ENCODE measurements at regions not wholly inside any gene's neighbourhood (a gene's known extent, or its start where the extent isn't known, plus 50 kb on each side); places are given as distances from the start of the nearest gene placed in this dataset.

DNA sequence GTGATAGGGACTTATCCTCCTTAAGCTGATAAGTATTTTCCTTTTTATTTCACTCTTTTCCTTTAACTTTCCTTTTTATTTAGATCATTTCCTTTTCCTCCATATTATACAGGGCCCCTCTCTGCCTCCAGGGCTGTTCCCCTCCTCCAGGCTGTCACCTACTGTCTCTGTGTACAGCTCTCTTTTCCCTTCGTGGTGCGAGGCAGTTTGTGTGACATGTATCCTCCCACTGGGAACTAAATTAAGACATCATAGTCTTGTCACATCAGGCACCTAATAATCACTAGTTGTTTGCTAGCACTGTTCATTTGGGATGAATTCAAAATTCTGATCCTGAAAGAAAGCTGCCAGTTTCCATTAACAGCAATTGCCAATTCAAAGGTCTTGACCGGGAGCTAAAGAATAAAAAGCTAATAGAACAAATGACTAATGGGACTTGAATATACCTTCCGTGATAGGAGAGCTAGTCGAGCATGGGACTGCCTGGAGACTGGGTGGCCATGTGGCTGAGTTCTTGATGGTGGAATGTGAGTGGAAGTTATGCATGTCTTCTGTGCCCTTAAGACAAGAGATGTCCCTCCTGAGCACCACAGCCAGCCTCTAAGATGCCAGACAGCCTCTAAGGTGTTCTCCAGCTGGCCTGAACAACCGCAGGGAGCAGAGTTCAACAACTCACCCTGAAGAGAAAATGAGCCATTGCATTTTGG is 77.7 kb upstream of the LRRC55 start:
- Histone ChIP-seq H3K4me1 (replicated peaks in 1 of 4; ENCODE audit: control insufficient read depth in 3 of 4, insufficient read depth in 4 of 4, low read length in 3 of 4) (no peaks in the 10 kb centered on the region), H3K79me1 (ENCODE audit: low read depth, low read length) (no peaks in the 10 kb centered on the region), H3K27me3 (replicated peaks in 1 of 4; ENCODE audit: control insufficient read depth in 3 of 4, extremely low read depth in 1 of 4, insufficient read depth in 3 of 4, low read length in 3 of 4) (no peaks in the 10 kb centered on the region; a peak in 1 of 7 replicates), H3K23me2 (ENCODE audit: low read depth, low read length) (no peaks in the 10 kb centered on the region), H3K23ac (ENCODE audit: insufficient read length) (no peak overlapping the region), H3K79me2 (ENCODE audit: control insufficient read depth in 1 of 2, insufficient read depth in 2 of 2, low read length in 2 of 2) (no peaks in the 10 kb centered on the region), H3K9ac (replicated peaks in 1 of 4; ENCODE audit: extremely low read depth in 1 of 4, low read depth in 3 of 4, low read length in 3 of 4) (no peak overlapping the region), H4K5ac (ENCODE audit: insufficient read length, low read depth, low read length) (no peak overlapping the region), H4K8ac (ENCODE audit: extremely low read depth, insufficient read depth, low read length) (no peak overlapping the region), H2BK12ac (ENCODE audit: low read depth, low read length) (no peak overlapping the region), H3K9me3 (ENCODE audit: insufficient read depth in 2 of 2, low read depth in 1 of 2, low read length in 1 of 2) (no peaks in the 10 kb centered on the region), H2BK120ac (replicated peaks; ENCODE audit: low read depth, low read length) (no peak overlapping the region), H2BK15ac (ENCODE audit: low read length) (no peak overlapping the region), H3K4me3 (ENCODE audit: extremely low read depth in 1 of 4, insufficient read depth in 2 of 4, low read depth in 3 of 4, low read length in 4 of 4) (no peak overlapping the region), H3K56ac (replicated peaks; ENCODE audit: insufficient read length, low read depth, low read length) (no peak overlapping the region), H4K91ac (replicated peaks; ENCODE audit: insufficient read length, low read length) (no peak overlapping the region), H2AFZ (ENCODE audit: low read length) (no peak overlapping the region), H4K20me1 (replicated peaks in 1 of 2; ENCODE audit: control insufficient read depth in 1 of 2, insufficient read depth in 2 of 2, low read length in 2 of 2) (no peaks in the 10 kb centered on the region), H3K4ac (replicated peaks; ENCODE audit: insufficient read length, low read depth, low read length) (no peak overlapping the region), H3K14ac (ENCODE audit: insufficient read length) (no peak overlapping the region), H3K4me2 (ENCODE audit: insufficient read depth in 1 of 2, low read depth in 2 of 2, low read length in 2 of 2) (no peak overlapping the region), H2AK5ac (ENCODE audit: low read depth, low read length) (no peak overlapping the region), H2BK5ac (ENCODE audit: low read depth, low read length) (no peak overlapping the region), H2BK20ac (ENCODE audit: low read length) (no peak overlapping the region), H3K27ac (ENCODE audit: low read depth, low read length) (no peak overlapping the region), H3K18ac (ENCODE audit: extremely low read depth, low read length) (no peak overlapping the region), H3K36me3 (ENCODE audit: control insufficient read depth in 2 of 4, insufficient read depth in 4 of 4, low read length in 3 of 4) (no peaks in the 10 kb centered on the region)
- FAIRE-seq = no peak
- TF ChIP-seq BACH1 (IDR thresholded peaks at IDR 0.05; ENCODE audit: low read length) = no peak
- no peak for TF ChIP-seq SAP30 (IDR thresholded peaks at IDR 0.05; ENCODE audit: insufficient read depth, insufficient replicate concordance, low read length)
- POLR2A ChIA-PET (ENCODE audit: partially characterized antibody) = no interaction called here
- DNase-seq (ENCODE audit: low read depth in 1 of 2, low spot score in 2 of 2) = no peak
- CTCF ChIA-PET (ENCODE audit: partially characterized antibody) = interaction anchor here (0.8 to 2.3 kb wide), 8 partner anchors 9 to 263 kb away, joined by 3 to 9 read pairs (median 3); no protein-coding TSS in a partner anchor
- WGBS, 2 experiments (ENCODE audit: extremely low coverage in 1 of 2, insufficient coverage in 1 of 2, insufficient read length in 1 of 2, insufficient replicate concordance in 2 of 2, low coverage in 1 of 2, low lambda C conversion rate in 2 of 2, missing lambda C conversion rate in 1 of 2) = 91% methylated on average over 6 of the region's 6 CpGs; no CpG with 5 or more reads in 1 of the 2 experiments
